HG03457 (cell line): ENCODE measurements at regions not wholly inside any gene's neighbourhood (a gene's known extent, or its start where the extent isn't known, plus 50 kb on each side); places are given as distances from the start of the nearest gene placed in this dataset.

Experiments
- ATAC-seq: cut with Tn5 transposase; IDR thresholded peaks from one replicate; pipeline ENCODE4 v1.9.1; 2021; ENCODE audit warnings: moderate number of reproducible peaks; ENCODE audit not compliant: unreplicated experiment

- no peak for ATAC-seq
Observed at GRCh38 chr7:21140622-21141021, 287.3 kb upstream of the SP4 start.

DNA sequence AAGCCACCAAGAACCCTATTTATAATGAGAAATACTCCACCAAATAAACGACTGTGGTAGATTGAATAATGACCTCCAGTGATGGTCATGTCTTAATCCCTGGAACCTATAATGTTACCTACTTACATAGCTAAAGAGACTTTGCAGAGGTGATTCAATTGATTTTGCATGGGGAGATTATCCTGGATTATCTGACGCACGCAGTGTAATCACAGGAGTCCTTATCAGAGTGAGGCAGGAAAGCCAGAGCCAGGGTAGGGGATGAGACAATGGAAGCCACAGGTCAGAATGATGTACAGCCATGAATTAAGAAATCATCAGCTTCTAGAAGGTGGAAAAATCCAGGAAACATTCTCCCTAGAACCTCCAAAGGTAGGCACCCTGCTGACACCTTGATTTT is 286.4 kb upstream of the SP4 start:
- ATAC-seq: no peak

GRCh38 chr7:21142081-21142480 is 285.8 kb upstream of the SP4 start:
- ATAC-seq: no peak

GRCh38 chr7:21146642-21147423 is 281.1 kb upstream of the SP4 start:
- ATAC-seq: no peak

GRCh38 chr7:21149809-21150208 is 278.1 kb upstream of the SP4 start:
- ATAC-seq: no peak

GRCh38 chr7:21154614-21155013 is 273.3 kb upstream of the SP4 start:
- ATAC-seq: no peak

DNA sequence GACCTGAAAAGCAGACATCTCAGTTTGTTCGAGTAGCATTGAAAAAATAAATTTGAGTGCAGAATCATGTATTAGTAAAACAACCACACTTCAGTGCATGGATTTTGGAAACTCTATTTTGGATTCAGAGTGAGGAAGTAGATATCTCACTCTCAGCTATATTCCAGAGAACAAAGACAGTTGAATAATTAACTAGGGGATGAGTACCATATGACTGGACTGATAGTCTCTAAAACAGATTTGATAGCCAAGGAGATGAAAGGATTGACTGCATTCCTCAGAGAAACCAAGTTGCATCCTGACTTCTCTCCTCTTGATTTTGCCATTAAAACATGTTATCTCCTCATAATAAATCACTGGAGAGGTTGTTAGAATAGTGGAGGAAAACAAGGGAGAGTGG is 268.4 kb upstream of the SP4 start:
- ATAC-seq: no peak

GRCh38 chr7:21160401-21160800 is 267.5 kb upstream of the SP4 start:
- no peak for ATAC-seq

GRCh38 chr7:21167942-21168341 is 259.9 kb upstream of the SP4 start:
- ATAC-seq: no peak

DNA sequence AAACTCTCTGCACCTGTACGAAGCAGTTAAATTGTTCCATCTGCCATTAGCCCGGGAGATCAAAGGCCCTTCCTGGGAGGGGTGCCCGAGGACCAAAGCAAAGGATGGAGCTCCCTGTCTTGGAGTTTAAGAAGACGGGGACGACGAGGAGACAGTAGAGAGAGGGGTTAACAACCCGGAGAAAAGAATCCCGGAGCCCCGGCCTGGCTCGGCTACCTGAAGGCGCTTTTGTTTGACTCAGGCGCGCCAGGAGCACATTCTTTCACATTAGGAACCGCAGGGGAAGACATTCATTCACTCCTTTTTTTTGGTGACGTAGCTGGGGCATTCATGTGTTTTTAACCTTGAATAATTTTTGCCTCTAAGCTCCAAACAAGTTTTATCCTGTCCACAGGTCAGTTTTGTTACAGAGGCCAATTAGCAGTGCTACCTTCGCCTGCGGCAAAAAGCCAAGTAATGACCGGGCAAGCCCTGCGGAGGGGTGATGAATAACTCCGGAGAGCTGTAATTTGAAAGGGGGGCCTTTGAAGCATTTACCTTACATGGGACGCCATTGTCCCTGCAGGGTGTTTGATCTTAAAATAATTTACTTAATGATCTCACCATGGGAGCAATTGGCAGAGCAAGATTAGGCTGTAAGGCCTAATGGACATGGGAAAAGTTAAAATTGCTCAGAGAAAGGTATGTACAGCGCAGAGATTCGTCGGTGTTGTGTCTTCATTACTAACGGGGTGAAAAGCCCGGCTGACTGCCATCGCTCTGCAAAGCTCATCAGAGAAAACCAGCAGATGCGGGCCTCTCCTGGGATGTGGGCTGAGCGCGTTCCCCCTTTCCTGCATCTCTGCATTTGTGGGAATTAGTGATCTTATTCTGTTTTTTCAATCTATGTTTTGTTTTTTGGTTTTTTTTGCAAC is 258.0 kb upstream of the SP4 start:
- no peak for ATAC-seq

- ATAC-seq: no peak
Observed at GRCh38 chr7:21172800-21173199, 255.1 kb upstream of the SP4 start.

GRCh38 chr7:21173436-21173835 is 254.4 kb upstream of the SP4 start:
- ATAC-seq: no peak

DNA sequence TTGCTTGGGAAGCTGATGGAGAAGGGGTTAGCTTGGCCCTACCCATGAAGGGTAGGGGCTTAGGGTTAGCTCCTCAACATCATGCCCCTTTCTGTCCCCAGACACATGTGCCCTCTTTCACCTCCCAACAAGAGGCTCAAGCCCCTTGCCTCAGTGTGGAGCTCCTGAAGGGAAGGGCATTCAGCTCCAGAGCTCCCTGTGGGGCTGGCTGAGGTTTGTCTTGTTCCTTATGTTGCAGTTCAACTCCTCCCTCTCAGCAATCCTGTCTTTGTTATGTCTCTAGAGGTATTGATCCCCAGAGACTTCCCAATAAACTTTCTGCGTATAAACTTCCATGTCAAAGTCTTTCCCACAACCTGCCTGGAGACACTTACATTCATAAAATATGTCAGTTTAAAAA is 252.2 kb upstream of the SP4 start:
- ATAC-seq: no peak

GRCh38 chr7:21184942-21185652 is 242.8 kb upstream of the SP4 start:
- no peak for ATAC-seq

DNA sequence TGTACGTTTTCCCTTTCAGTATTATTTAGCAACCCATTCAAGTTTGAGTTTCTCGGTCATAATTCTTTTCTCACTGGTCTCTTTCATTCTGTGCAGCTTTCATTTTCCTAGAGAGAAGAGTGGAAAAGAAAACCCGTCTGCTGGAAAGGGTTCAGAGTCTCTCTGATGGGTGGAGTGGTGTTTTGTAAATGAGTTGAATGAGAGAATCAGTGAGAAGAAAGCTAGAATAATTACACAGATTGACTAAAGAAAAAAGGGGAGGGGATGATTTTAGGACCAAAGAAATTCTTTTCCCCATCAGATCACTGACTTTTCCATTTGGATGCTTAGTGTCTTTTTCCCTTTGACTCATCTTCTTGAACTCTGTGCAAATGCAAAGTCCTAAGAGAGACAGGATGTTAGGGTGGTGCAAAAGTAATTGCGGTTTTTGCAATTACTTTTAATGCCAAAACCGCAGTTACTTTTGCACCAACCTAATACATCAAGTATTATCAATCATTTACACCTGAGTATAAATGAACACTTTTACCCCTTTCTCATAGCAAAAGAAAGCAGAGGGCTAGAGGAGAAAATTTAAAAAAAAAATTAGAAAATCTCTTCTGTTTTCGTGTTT is 242.1 kb upstream of the SP4 start:
- ATAC-seq: no peak

- ATAC-seq: no peak
Observed at GRCh38 chr7:21191321-21192073, 236.4 kb upstream of the SP4 start.

GRCh38 chr7:21192657-21193056 is 235.2 kb upstream of the SP4 start:
- ATAC-seq: no peak

DNA sequence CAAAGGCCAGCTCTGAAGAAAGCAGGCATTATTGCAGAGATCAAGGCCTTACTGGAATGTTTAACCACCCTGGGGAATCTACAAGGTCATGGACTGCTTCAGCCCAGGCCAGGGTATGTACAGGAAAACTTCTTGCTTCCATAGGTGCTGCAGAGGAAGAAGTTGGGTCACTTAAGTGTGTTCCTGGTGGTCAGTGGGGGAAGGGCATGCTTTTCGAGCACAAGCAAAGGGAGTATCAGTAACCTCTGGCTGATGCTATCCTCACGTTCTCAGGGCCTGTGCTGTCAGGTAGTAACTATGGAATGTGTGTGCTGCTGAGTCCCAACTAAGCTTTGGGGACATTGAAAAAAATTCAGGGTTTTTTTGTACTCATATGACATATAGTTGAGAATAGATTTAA is 234.0 kb upstream of the SP4 start:
- ATAC-seq: no peak

- no peak for ATAC-seq
Observed at GRCh38 chr7:21194936-21195335, 232.9 kb upstream of the SP4 start.

DNA sequence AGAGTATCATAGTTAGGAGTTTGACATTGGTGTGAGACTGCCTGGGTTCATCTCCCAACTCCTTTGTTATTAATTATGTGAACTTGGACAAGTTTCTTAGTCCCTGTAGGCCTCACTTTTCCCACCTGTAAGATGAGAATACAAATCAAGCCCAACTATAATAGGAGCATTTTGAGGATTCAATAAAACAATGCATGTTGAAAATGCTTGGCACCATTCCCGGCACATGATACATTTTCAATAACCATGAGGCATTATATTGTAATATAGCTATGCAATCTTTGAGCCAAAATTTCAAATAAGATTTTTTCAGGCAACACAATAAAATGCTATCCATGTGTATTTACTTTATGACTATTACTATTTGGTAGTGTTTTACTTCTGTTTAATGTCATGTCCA is 229.0 kb upstream of the SP4 start:
- no peak for ATAC-seq
